HG02970 (cell line): ENCODE measurements at regions not wholly inside any gene's neighbourhood (a gene's known extent, or its start where the extent isn't known, plus 50 kb on each side); places are given as distances from the start of the nearest gene placed in this dataset.

Experiments used
- ATAC-seq: cut with Tn5 transposase; IDR thresholded peaks from one replicate; pipeline ENCODE4 v1.9.1; 2021; ENCODE audit warnings: mild to moderate bottlenecking, moderate library complexity, moderate number of reproducible peaks; ENCODE audit not compliant: unreplicated experiment, low FRiP score

- ATAC-seq: no peak
These were observed 172.4 kb upstream of the SOX5 start for GRCh38 chr12:24121911-24122310.

GRCh38 chr12:24118668-24119067 lies 169.2 kb upstream of the SOX5 start:
- no peak for ATAC-seq

GRCh38 chr12:24116548-24116947 lies 167.1 kb upstream of the SOX5 start:
- ATAC-seq: no peak

GRCh38 chr12:24113701-24114100 lies 164.2 kb upstream of the SOX5 start:
- no peak for ATAC-seq

- no peak for ATAC-seq
These were observed 162.1 kb upstream of the SOX5 start for GRCh38 chr12:24111616-24112015.

- no peak for ATAC-seq
These were observed 161.6 kb upstream of the SOX5 start for GRCh38 chr12:24111086-24111485.

GRCh38 chr12:24109381-24110039 lies 160.0 kb upstream of the SOX5 start:
- peak; percentile 83 for ATAC-seq

GRCh38 chr12:24102676-24103075 lies 153.2 kb upstream of the SOX5 start:
- no peak for ATAC-seq

- ATAC-seq: no peak
These were observed 150.1 kb upstream of the SOX5 start for GRCh38 chr12:24099576-24099975.

GRCh38 chr12:24095245-24095644 lies 145.8 kb upstream of the SOX5 start:
- ATAC-seq: no peak

- no peak for ATAC-seq
These were observed 140.0 kb upstream of the SOX5 start for GRCh38 chr12:24089510-24089890.

- ATAC-seq: no peak
These were observed 139.5 kb upstream of the SOX5 start for GRCh38 chr12:24088751-24089509.

- no peak for ATAC-seq
These were observed 137.8 kb upstream of the SOX5 start for GRCh38 chr12:24087294-24087693.

- no peak for ATAC-seq
These were observed 135.3 kb upstream of the SOX5 start for GRCh38 chr12:24084800-24085199.

GRCh38 chr12:24083838-24084237 lies 134.4 kb upstream of the SOX5 start:
- no peak for ATAC-seq

- ATAC-seq: no peak
These were observed 132.1 kb upstream of the SOX5 start for GRCh38 chr12:24081606-24082005.

- no peak for ATAC-seq
These were observed 131.6 kb upstream of the SOX5 start for GRCh38 chr12:24081092-24081529.

GRCh38 chr12:24080465-24080864 lies 131.0 kb upstream of the SOX5 start:
- no peak for ATAC-seq

GRCh38 chr12:24079083-24079482 lies 129.6 kb upstream of the SOX5 start:
- ATAC-seq: no peak

- no peak for ATAC-seq
These were observed 128.9 kb upstream of the SOX5 start for GRCh38 chr12:24078318-24078765.

- ATAC-seq: no peak
These were observed 127.7 kb upstream of the SOX5 start for GRCh38 chr12:24077161-24077560.

GRCh38 chr12:24075650-24076049 lies 126.2 kb upstream of the SOX5 start:
- ATAC-seq: no peak
